T1000 (cell line): ENCODE measurements at regions not wholly inside any gene's neighbourhood (a gene's known extent, or its start where the extent isn't known, plus 50 kb on each side); places are given as distances from the start of the nearest gene placed in this dataset.
"Not testable (repeated sequence)": the region's sequence is repeated elsewhere in the genome, so short reads cannot be mapped to it uniquely, and the experiment has no call there.

ENCODE experiments used
- DNase-seq: peaks from one replicate; lab custom pipeline; 2025; ENCODE audit warnings: mixed read lengths; lab: John Stamatoyannopoulos, UW

DNA sequence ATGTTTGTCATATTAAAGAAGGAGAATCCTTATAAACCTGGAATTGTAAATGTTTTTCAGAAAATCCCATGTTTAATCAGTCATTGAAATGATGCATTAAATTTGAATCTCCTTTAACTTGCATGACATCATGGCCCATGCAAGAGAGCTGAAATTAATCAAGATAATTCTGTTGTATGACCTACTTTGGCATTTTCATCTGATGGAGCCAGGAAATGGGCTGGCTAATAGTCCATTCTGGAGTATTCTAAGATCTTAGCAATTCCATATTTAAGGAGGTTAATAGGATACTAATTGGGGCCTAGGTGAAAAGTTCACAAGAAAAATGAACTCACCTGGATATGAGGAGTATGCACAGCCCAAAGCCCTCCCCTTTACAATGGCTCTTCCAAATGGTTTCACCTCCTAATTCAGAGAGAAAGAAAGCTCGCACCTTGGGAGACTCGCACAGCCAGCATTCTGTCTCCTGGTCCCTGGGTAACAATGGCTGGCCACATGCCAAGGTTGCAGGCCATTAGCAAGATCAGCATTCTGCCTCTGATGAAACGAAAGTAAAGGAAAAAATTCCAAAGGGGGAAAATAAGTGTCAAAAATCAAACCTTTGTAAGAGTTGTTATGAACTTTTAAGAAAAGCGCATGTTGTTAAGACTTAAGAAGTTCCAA, 786.4 kb downstream of the MCTP2 start:
- no peak for DNase-seq

DNA sequence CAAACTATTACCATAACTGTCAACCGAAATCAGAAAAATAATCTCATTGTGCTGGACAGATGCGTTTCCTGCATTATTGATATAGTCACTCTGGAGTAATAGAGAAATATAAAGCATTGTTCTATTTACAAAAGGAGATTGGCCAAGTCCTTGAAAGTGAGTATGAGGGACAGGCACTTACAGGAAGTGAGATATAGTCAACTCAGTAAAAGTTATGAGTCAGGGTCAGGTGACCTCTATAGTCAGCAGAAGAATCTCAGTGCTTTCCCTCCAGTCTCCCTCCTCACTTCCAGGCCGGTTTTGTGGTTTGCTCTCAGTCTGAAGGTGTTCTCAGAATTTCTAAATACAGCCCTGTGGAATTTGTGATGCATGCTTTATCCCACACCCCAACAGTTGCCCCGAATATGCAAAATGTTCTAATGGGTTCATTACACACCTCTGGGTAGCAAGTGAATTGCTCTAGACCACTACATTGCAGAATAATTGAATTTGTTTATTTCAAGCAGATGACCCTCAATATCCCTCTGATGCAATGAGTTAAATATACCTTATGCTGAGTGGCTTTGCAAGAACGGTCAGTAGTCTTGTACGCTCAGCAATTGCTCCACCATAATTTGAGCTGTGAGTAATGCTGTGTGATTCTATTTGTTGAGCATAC, 787.7 kb downstream of the MCTP2 start:
- no peak for DNase-seq

DNA sequence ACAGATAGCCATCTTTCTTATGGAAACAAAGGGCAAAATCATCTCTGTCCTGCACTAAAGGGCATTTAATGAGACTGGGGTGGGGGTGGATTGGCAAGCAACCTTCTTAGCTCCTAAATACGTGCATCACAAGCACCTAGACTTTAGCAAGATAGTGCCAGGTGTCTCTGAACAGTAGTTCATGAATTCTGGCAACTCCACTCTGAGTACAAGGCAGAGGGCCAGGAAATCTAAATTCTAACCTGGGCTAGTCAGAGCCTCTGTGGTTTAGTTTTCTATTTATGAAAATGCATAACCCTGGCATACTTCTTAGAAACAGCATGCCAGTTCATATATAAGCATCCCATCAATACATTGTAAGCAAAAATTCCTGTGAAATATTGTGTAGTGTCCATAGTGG, 788.5 kb downstream of the MCTP2 start:
- DNase-seq: no peak

DNA sequence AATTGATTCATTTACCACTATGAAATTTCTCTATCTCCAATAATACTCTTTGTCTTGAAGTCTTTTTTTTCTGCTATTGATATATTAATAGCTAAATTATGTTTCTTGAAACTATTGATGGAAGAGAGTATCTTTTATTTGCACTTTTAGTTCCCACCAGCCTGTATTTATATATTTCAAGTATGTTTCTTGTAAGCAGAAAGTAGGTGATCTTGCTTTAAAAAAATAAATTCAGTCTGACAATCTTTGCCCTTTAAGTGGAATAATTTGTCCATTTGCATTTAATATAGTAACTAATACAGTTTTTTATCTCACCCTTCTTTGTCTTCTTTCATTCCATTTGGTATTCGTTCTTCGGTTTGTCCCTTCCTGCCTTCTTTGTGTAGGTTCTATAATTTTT, 790.5 kb downstream of the MCTP2 start:
- DNase-seq: no peak

DNA sequence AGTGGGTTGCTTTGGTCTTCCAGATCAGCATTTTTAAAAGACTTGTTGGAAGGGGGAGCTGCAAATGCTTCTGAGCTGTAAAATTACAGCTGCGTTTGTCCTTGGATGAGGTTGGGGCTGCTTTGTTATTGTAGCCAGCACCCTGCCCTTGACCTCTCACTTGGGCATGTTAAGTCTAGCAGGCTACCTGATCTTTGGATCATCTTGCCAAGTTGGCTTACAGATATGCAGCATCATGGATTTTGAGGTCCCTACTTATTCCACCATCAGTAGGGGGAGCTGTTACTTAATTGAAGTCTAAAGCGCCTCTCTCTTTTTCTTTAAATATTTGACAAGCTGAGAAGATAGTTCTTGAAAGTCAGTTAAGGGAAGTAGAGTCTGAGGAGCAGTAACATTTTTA, 793.0 kb downstream of the MCTP2 start:
- DNase-seq: no peak

- DNase-seq: no peak
Observed at GRCh38 chr15:95025924-95026728, 794.8 kb downstream of the MCTP2 start.

GRCh38 chr15:95027981-95028380, 796.6 kb downstream of the MCTP2 start:
- DNase-seq: no peak

GRCh38 chr15:95032156-95032555, 800.8 kb downstream of the MCTP2 start:
- DNase-seq: no peak

GRCh38 chr15:95035106-95035505, 803.7 kb downstream of the MCTP2 start:
- no peak for DNase-seq

GRCh38 chr15:95041297-95041696, 809.9 kb downstream of the MCTP2 start:
- DNase-seq: no peak

GRCh38 chr15:95043236-95043932, 812.0 kb downstream of the MCTP2 start:
- DNase-seq: not testable (repeated sequence)

DNA sequence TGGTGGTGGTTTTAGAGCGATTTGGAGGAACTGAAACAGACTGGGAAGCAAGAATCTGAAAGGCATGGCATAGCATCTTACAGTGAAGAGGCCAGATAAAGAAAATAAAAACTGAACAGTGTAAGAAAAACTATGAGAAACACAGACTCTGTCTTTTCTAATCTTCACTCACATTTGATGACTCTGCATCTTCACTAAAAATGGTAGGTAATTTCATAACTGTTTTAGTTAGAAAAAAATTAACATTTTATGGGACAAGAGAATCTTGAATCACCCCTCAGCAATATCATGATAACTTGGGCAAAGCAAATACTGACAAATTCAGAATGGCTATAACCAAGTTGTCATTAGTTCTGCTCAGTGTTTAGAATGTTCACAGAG, 812.6 kb downstream of the MCTP2 start:
- DNase-seq: no peak

- no peak for DNase-seq
Observed at GRCh38 chr15:95044745-95045417, 813.5 kb downstream of the MCTP2 start.

GRCh38 chr15:95051861-95052260, 820.5 kb downstream of the MCTP2 start:
- no peak for DNase-seq

DNA sequence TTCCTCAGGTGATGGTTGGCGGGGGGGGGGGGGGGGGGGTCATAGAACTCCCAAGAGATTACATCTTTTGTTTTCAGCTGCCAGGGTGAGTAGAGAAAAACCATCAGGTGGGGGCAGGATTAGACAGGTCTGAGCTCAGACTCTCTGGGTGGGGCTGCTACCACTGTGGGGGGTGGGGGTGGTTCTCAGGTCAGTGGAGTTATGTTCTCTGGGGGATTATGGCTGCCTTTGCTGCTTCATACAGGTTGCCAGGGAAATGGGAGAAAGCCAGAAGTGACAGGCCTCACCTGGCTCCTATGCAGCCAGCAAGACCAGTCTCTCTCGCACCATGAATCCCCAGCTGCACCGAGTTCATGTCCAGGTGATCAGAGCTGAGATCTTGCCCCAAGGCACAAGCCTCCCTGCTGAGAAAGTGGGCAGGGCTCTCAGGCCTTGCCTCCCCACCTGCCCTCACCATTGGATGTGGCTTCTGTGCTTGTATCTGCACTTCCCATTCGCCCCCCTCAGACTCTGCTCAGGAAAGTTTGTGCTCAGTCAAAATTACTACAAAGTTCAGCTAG, 828.1 kb downstream of the MCTP2 start:
- no peak for DNase-seq

DNA sequence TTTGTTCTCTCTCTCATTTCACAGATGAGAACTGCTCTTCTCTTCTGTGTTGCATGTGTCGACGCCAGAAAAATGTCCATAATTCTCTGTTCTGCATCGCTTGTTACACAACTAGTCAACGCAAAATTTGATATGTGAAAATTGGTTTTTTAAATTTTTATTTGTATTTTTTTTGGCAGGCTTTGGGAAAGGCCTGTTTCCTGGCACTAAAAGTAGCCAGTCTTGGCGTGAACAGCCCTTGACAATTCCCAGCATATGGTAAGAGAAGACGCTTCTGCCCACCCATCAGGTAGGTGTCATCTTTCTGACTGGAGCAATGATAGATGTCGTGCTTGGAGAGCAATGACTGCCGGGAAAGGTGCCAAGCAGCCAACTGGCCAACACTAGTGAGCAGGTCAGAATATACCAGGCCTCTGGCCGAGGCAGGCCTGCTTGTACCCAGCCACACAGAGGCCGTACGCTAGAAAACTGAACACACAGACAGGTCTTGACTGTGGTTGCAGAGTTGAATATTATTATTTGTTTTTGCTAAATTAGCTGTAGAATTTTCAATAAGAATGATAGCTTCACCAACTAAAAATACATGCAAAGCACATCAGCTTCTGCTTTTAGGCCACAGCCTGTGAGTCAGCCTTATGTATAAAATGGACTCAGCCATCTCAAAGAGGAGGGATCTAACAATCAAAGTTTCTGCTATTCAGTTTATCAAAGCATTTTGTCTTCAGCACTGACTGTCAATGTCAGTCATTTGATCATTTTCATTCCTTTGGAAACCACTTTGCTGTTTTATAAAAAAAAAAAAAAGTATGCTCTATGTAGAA, 837.5 kb downstream of the MCTP2 start:
- no peak for DNase-seq

DNA sequence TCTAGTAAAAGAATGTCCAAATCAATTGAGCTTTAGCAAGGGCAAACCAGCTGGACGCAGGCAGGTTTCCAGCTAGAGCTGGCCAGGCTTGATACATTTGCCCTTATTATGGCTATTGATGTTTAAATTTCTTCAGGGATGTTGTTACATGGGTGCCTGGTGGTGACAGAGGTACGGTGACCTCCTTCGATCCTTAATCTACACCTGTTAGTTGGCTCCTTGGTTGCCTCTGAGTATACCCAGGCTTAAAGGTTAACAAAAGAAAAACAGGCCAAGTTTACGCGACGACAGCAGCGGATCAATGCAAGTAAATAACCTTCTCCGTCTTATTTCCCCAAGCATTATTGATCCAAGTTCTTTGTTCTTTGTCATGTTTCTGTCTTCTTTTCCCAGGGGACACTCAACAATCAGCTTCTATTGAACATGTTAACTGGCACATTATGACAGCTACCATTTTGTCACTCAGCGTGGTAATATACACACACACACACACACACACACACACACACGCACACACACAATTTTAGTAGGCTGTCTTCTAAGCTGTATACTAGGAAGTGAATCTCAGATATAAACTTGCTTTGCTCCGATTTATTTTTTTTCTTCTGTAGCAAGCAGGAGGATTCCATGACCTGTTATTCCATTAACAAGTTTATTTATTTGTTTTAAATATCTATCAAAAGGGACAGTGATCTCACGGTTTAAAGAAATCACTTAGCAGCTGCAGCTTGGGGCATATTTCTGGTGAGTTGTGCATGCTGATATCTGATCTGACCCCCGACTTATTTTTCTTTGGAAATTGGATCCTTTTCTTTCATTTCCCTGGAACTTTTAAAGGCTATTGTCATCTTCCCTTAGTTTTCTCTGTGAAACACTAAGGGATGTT, 844.7 kb downstream of the MCTP2 start:
- DNase-seq: no peak

GRCh38 chr15:95076678-95076990, 845.3 kb downstream of the MCTP2 start:
- no peak for DNase-seq

GRCh38 chr15:95078003-95078402, 846.6 kb downstream of the MCTP2 start:
- DNase-seq: no peak

DNA sequence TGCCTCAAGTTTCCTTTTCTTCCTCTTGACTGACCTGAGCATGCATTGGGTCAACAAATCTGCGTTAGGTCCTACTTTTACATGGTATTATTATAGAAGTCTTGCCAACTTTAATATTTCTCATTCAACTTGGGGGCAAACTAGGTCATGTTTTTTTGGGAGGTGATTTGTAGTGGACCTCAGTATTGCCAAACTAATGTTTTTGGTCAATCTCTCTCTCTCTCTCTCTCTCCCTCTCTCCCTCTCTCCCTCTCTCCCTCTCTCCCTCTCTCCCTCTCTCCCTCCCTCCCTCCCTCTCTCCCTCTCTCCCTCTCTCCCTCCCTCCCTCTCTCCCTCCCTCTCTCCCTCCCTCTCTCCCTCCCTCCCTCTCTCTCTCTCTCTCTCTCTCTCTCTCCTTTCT, 848.9 kb downstream of the MCTP2 start:
- DNase-seq: not testable (repeated sequence)
